ENCODE measurements at regions not wholly inside any gene's neighbourhood (a gene's known extent, or its start where the extent isn't known, plus 50 kb on each side); places are given as distances from the start of the nearest gene placed in this dataset.

GRCh38 chr4:24713604-24714003 lies 81.8 kb upstream of the SOD3 start:
- TF ChIP-seq CTCF (IDR thresholded peaks at IDR 0.05; ENCODE audit: low read length) (no peak), EZH2 (optimal IDR thresholded peaks at IDR 0.05; ENCODE audit: low read depth, low read length) (no peak)
